ENCODE measurements at regions not wholly inside any gene's neighbourhood (a gene's known extent, or its start where the extent isn't known, plus 50 kb on each side); places are given as distances from the start of the nearest gene placed in this dataset.

GRCh38 chr12:90078344-90078743 is 369.7 kb upstream of the ATP2B1 start:
- DNase-seq (ENCODE audit: low read depth), result no peak

- DNase-seq (ENCODE audit: low read depth), result no peak
Observed at GRCh38 chr12:90077756-90078155, 369.1 kb upstream of the ATP2B1 start.

- no peak for DNase-seq (ENCODE audit: low read depth)
Observed at GRCh38 chr12:90076851-90077319, 368.2 kb upstream of the ATP2B1 start.

GRCh38 chr12:90075685-90076084 is 367.0 kb upstream of the ATP2B1 start:
- DNase-seq (ENCODE audit: low read depth), result no peak

- DNase-seq (ENCODE audit: low read depth), result no peak
Observed at GRCh38 chr12:90074086-90074485, 365.4 kb upstream of the ATP2B1 start.

- DNase-seq (ENCODE audit: low read depth), result no peak
Observed at GRCh38 chr12:90071996-90072395, 363.4 kb upstream of the ATP2B1 start.

- DNase-seq (ENCODE audit: low read depth), result no peak
Observed at GRCh38 chr12:90069711-90070110, 361.1 kb upstream of the ATP2B1 start.

- DNase-seq (ENCODE audit: low read depth), result no peak
Observed at GRCh38 chr12:90067791-90068190, 359.2 kb upstream of the ATP2B1 start.

GRCh38 chr12:90064852-90065801 is 356.5 kb upstream of the ATP2B1 start:
- no peak for DNase-seq (ENCODE audit: low read depth)

- no peak for DNase-seq (ENCODE audit: low read depth)
Observed at GRCh38 chr12:90062799-90063198, 354.2 kb upstream of the ATP2B1 start.

GRCh38 chr12:90061809-90062208 is 353.2 kb upstream of the ATP2B1 start:
- no peak for DNase-seq (ENCODE audit: low read depth)

GRCh38 chr12:90060031-90060430 is 351.4 kb upstream of the ATP2B1 start:
- no peak for DNase-seq (ENCODE audit: low read depth)

GRCh38 chr12:90058704-90059103 is 350.1 kb upstream of the ATP2B1 start:
- no peak for DNase-seq (ENCODE audit: low read depth)

- no peak for DNase-seq (ENCODE audit: low read depth)
Observed at GRCh38 chr12:90055071-90055470, 346.4 kb upstream of the ATP2B1 start.

GRCh38 chr12:90048918-90049317 is 340.3 kb upstream of the ATP2B1 start:
- DNase-seq (ENCODE audit: low read depth), result no peak

- no peak for DNase-seq (ENCODE audit: low read depth)
Observed at GRCh38 chr12:90045559-90045958, 336.9 kb upstream of the ATP2B1 start.

- DNase-seq (ENCODE audit: low read depth), result no peak
Observed at GRCh38 chr12:90044069-90044468, 335.4 kb upstream of the ATP2B1 start.

- no peak for DNase-seq (ENCODE audit: low read depth)
Observed at GRCh38 chr12:90042920-90043641, 334.4 kb upstream of the ATP2B1 start.

GRCh38 chr12:90038289-90038688 is 329.7 kb upstream of the ATP2B1 start:
- DNase-seq (ENCODE audit: low read depth), result no peak

- no peak for DNase-seq (ENCODE audit: low read depth)
Observed at GRCh38 chr12:90037740-90038139, 329.1 kb upstream of the ATP2B1 start.

GRCh38 chr12:90036637-90037036 is 328.0 kb upstream of the ATP2B1 start:
- DNase-seq (ENCODE audit: low read depth), result no peak

GRCh38 chr12:90030726-90031125 is 322.1 kb upstream of the ATP2B1 start:
- DNase-seq (ENCODE audit: low read depth), result no peak

GRCh38 chr12:90029317-90029716 is 320.7 kb upstream of the ATP2B1 start:
- DNase-seq (ENCODE audit: low read depth), result no peak
